ENCODE measurements at regions not wholly inside any gene's neighbourhood (a gene's known extent, or its start where the extent isn't known, plus 50 kb on each side); places are given as distances from the start of the nearest gene placed in this dataset.

GRCh38 chr6:119880840-119881239 is 531.3 kb upstream of the MAN1A1 start:
- no peaks in the 10 kb centered on the region for H3K27me3 ChIP-seq (replicated peaks; ENCODE audit: control insufficient read depth, insufficient read depth, low read length)
- no peak overlapping the region for H3K9ac ChIP-seq (ENCODE audit: low read length)
- no peak for DNase-seq (ENCODE audit: low read depth)
- no peaks in the 10 kb centered on the region for H3K36me3 ChIP-seq (ENCODE audit: control insufficient read depth, insufficient read depth, low read length, severe bottlenecking)
- no peaks in the 10 kb centered on the region for H3K9me3 ChIP-seq (ENCODE audit: control insufficient read depth, low read length)
- H3K4me1 ChIP-seq (ENCODE audit: control insufficient read depth, insufficient read depth, low read length): no peaks in the 10 kb centered on the region
- no peak overlapping the region for H3K4me3 ChIP-seq (ENCODE audit: low read length)

- no peaks in the 10 kb centered on the region for H3K27me3 ChIP-seq (replicated peaks; ENCODE audit: control insufficient read depth, insufficient read depth, low read length)
- H3K4me1 ChIP-seq (ENCODE audit: control insufficient read depth, insufficient read depth, low read length): no peaks in the 10 kb centered on the region
- no peak overlapping the region for H3K9ac ChIP-seq (ENCODE audit: low read length)
- H3K4me3 ChIP-seq (ENCODE audit: low read length): no peak overlapping the region
- H3K36me3 ChIP-seq (ENCODE audit: control insufficient read depth, insufficient read depth, low read length, severe bottlenecking): no peaks in the 10 kb centered on the region
- H3K9me3 ChIP-seq (ENCODE audit: control insufficient read depth, low read length): no peaks in the 10 kb centered on the region
- no peak for DNase-seq (ENCODE audit: low read depth)
Observed at GRCh38 chr6:119879731-119880130, 530.2 kb upstream of the MAN1A1 start.

GRCh38 chr6:119874381-119874780 is 524.8 kb upstream of the MAN1A1 start:
- H3K27me3 ChIP-seq (replicated peaks; ENCODE audit: control insufficient read depth, insufficient read depth, low read length): no peaks in the 10 kb centered on the region
- H3K4me1 ChIP-seq (ENCODE audit: control insufficient read depth, insufficient read depth, low read length): no peaks in the 10 kb centered on the region
- no peaks in the 10 kb centered on the region for H3K36me3 ChIP-seq (ENCODE audit: control insufficient read depth, insufficient read depth, low read length, severe bottlenecking)
- DNase-seq (ENCODE audit: low read depth): no peak
- H3K9me3 ChIP-seq (ENCODE audit: control insufficient read depth, low read length): no peaks in the 10 kb centered on the region
- no peak overlapping the region for H3K4me3 ChIP-seq (ENCODE audit: low read length)
- no peak overlapping the region for H3K9ac ChIP-seq (ENCODE audit: low read length)

- H3K36me3 ChIP-seq (ENCODE audit: control insufficient read depth, insufficient read depth, low read length, severe bottlenecking): no peaks in the 10 kb centered on the region
- no peak overlapping the region for H3K4me3 ChIP-seq (ENCODE audit: low read length)
- no peaks in the 10 kb centered on the region for H3K9me3 ChIP-seq (ENCODE audit: control insufficient read depth, low read length)
- no peak for DNase-seq (ENCODE audit: low read depth)
- H3K9ac ChIP-seq (ENCODE audit: low read length): no peak overlapping the region
- H3K4me1 ChIP-seq (ENCODE audit: control insufficient read depth, insufficient read depth, low read length): no peaks in the 10 kb centered on the region
- H3K27me3 ChIP-seq (replicated peaks; ENCODE audit: control insufficient read depth, insufficient read depth, low read length): no peaks in the 10 kb centered on the region
Observed at GRCh38 chr6:119873107-119873506, 523.5 kb upstream of the MAN1A1 start.

- no peaks in the 10 kb centered on the region for H3K27me3 ChIP-seq (replicated peaks; ENCODE audit: control insufficient read depth, insufficient read depth, low read length)
- H3K4me1 ChIP-seq (ENCODE audit: control insufficient read depth, insufficient read depth, low read length): no peaks in the 10 kb centered on the region
- no peak overlapping the region for H3K9ac ChIP-seq (ENCODE audit: low read length)
- peaks cover 3% of the 10 kb centered on the region for H3K9me3 ChIP-seq (ENCODE audit: control insufficient read depth, low read length)
- H3K36me3 ChIP-seq (ENCODE audit: control insufficient read depth, insufficient read depth, low read length, severe bottlenecking): no peaks in the 10 kb centered on the region
- no peak for DNase-seq (ENCODE audit: low read depth)
- H3K4me3 ChIP-seq (ENCODE audit: low read length): no peak overlapping the region
Observed at GRCh38 chr6:119871520-119871919, 522.0 kb upstream of the MAN1A1 start.

GRCh38 chr6:119865466-119866350 is 516.1 kb upstream of the MAN1A1 start:
- no peak overlapping the region for H3K4me3 ChIP-seq (ENCODE audit: low read length)
- no peak overlapping the region for H3K9ac ChIP-seq (ENCODE audit: low read length)
- DNase-seq (ENCODE audit: low read depth): no peak
- H3K9me3 ChIP-seq (ENCODE audit: control insufficient read depth, low read length): peaks cover 8% of the 10 kb centered on the region
- H3K4me1 ChIP-seq (ENCODE audit: control insufficient read depth, insufficient read depth, low read length): no peaks in the 10 kb centered on the region
- no peaks in the 10 kb centered on the region for H3K27me3 ChIP-seq (replicated peaks; ENCODE audit: control insufficient read depth, insufficient read depth, low read length)
- no peaks in the 10 kb centered on the region for H3K36me3 ChIP-seq (ENCODE audit: control insufficient read depth, insufficient read depth, low read length, severe bottlenecking)

GRCh38 chr6:119862719-119863118 is 513.2 kb upstream of the MAN1A1 start:
- Histone ChIP-seq H3K9me3 (ENCODE audit: control insufficient read depth, low read length) (peaks cover 8% of the 10 kb centered on the region), H3K4me3 (ENCODE audit: low read length) (no peak overlapping the region), H3K27me3 (replicated peaks; ENCODE audit: control insufficient read depth, insufficient read depth, low read length) (no peaks in the 10 kb centered on the region), H3K4me1 (ENCODE audit: control insufficient read depth, insufficient read depth, low read length) (no peaks in the 10 kb centered on the region), H3K36me3 (ENCODE audit: control insufficient read depth, insufficient read depth, low read length, severe bottlenecking) (no peaks in the 10 kb centered on the region), H3K9ac (ENCODE audit: low read length) (no peak overlapping the region)
- DNase-seq (ENCODE audit: low read depth): no peak

- peak; percentile 30 for DNase-seq (ENCODE audit: low read depth)
- H3K9me3 ChIP-seq (ENCODE audit: control insufficient read depth, low read length): no peaks in the 10 kb centered on the region
- no peaks in the 10 kb centered on the region for H3K36me3 ChIP-seq (ENCODE audit: control insufficient read depth, insufficient read depth, low read length, severe bottlenecking)
- no peaks in the 10 kb centered on the region for H3K4me1 ChIP-seq (ENCODE audit: control insufficient read depth, insufficient read depth, low read length)
- no peak overlapping the region for H3K4me3 ChIP-seq (ENCODE audit: low read length)
- H3K27me3 ChIP-seq (replicated peaks; ENCODE audit: control insufficient read depth, insufficient read depth, low read length): no peaks in the 10 kb centered on the region
- H3K9ac ChIP-seq (ENCODE audit: low read length): no peak overlapping the region
Observed at GRCh38 chr6:119858901-119859300, 509.3 kb upstream of the MAN1A1 start.

- no peaks in the 10 kb centered on the region for H3K36me3 ChIP-seq (ENCODE audit: control insufficient read depth, insufficient read depth, low read length, severe bottlenecking)
- no peaks in the 10 kb centered on the region for H3K4me1 ChIP-seq (ENCODE audit: control insufficient read depth, insufficient read depth, low read length)
- H3K9me3 ChIP-seq (ENCODE audit: control insufficient read depth, low read length): no peaks in the 10 kb centered on the region
- H3K27me3 ChIP-seq (replicated peaks; ENCODE audit: control insufficient read depth, insufficient read depth, low read length): no peaks in the 10 kb centered on the region
- peak overlapping the region; percentile 55 for H3K4me3 ChIP-seq (ENCODE audit: low read length)
- H3K9ac ChIP-seq (ENCODE audit: low read length): no peak overlapping the region
- DNase-seq (ENCODE audit: low read depth): peak; percentile 6
Observed at GRCh38 chr6:119856136-119856535, 506.6 kb upstream of the MAN1A1 start.

- Histone ChIP-seq H3K27me3 (replicated peaks; ENCODE audit: control insufficient read depth, insufficient read depth, low read length) (no peaks in the 10 kb centered on the region), H3K9ac (ENCODE audit: low read length) (no peak overlapping the region), H3K4me3 (ENCODE audit: low read length) (no peak overlapping the region), H3K9me3 (ENCODE audit: control insufficient read depth, low read length) (no peaks in the 10 kb centered on the region), H3K36me3 (ENCODE audit: control insufficient read depth, insufficient read depth, low read length, severe bottlenecking) (no peaks in the 10 kb centered on the region), H3K4me1 (ENCODE audit: control insufficient read depth, insufficient read depth, low read length) (no peaks in the 10 kb centered on the region)
- DNase-seq (ENCODE audit: low read depth): no peak
Observed at GRCh38 chr6:119848696-119849095, 499.1 kb upstream of the MAN1A1 start.

- no peaks in the 10 kb centered on the region for H3K9me3 ChIP-seq (ENCODE audit: control insufficient read depth, low read length)
- no peaks in the 10 kb centered on the region for H3K36me3 ChIP-seq (ENCODE audit: control insufficient read depth, insufficient read depth, low read length, severe bottlenecking)
- H3K27me3 ChIP-seq (replicated peaks; ENCODE audit: control insufficient read depth, insufficient read depth, low read length): no peaks in the 10 kb centered on the region
- DNase-seq (ENCODE audit: low read depth): no peak
- no peak overlapping the region for H3K9ac ChIP-seq (ENCODE audit: low read length)
- H3K4me1 ChIP-seq (ENCODE audit: control insufficient read depth, insufficient read depth, low read length): no peaks in the 10 kb centered on the region
- H3K4me3 ChIP-seq (ENCODE audit: low read length): no peak overlapping the region
Observed at GRCh38 chr6:119845161-119845560, 495.6 kb upstream of the MAN1A1 start.

GRCh38 chr6:119844387-119844786 is 494.8 kb upstream of the MAN1A1 start:
- Histone ChIP-seq H3K27me3 (replicated peaks; ENCODE audit: control insufficient read depth, insufficient read depth, low read length) (no peaks in the 10 kb centered on the region), H3K4me3 (ENCODE audit: low read length) (no peak overlapping the region), H3K36me3 (ENCODE audit: control insufficient read depth, insufficient read depth, low read length, severe bottlenecking) (no peaks in the 10 kb centered on the region), H3K4me1 (ENCODE audit: control insufficient read depth, insufficient read depth, low read length) (no peaks in the 10 kb centered on the region), H3K9me3 (ENCODE audit: control insufficient read depth, low read length) (no peaks in the 10 kb centered on the region), H3K9ac (ENCODE audit: low read length) (no peak overlapping the region)
- no peak for DNase-seq (ENCODE audit: low read depth)

Data from adipocyte (in vitro differentiated cells).